Tibial artery (tissue), 4 donors: ENCODE measurements at regions not wholly inside any gene's neighbourhood (a gene's known extent, or its start where the extent isn't known, plus 50 kb on each side); places are given as distances from the start of the nearest gene placed in this dataset.
"Not testable (repeated sequence)": the region's sequence is repeated elsewhere in the genome, so short reads cannot be mapped to it uniquely, and the experiment has no call there.

Experiments
- DNase-seq, 2 donors: peaks; one replicate each; pipeline ENCODE4 v3.0.0-alpha.2; 2019
- H3K27ac ChIP-seq, 2 donors: fragments of 200-600 bp; sonication (generic) in 1 of 2; 1 replicate in 1 of 2; 2 replicates in 1 of 2; pipeline ENCODE4 v1.5.1; 2018 to 2019; ENCODE audit warnings: mild to moderate bottlenecking in 1 of 2
- H3K27me3 ChIP-seq, 2 donors: fragments of 200-600 bp; sonication (generic) in 1 of 2; one replicate each; pipeline versions ENCODE4 v1.5.1 to v1.6.0; 2016 to 2019
- H3K36me3 ChIP-seq, 3 donors: fragments of 200-600 bp; sonication (generic) in 2 of 3; one replicate each; pipeline ENCODE4 v1.5.1; 2016 to 2019; ENCODE audit warnings: mild to moderate bottlenecking in 2 of 3
- H3K4me1 ChIP-seq, 4 donors: fragments of 200-600 bp; sonication (generic) in 2 of 4; 1 replicate in 3 of 4; 2 replicates in 1 of 4; pipeline ENCODE4 v1.5.1; 2016 to 2019
- H3K4me3 ChIP-seq, 2 donors: fragments of 200-600 bp; sonication (generic) in 1 of 2; 1 replicate in 1 of 2; 2 replicates in 1 of 2; pipeline ENCODE4 v1.5.1; 2018 to 2019; ENCODE audit warnings: mild to moderate bottlenecking in 2 of 2
- H3K9me3 ChIP-seq, 3 donors: fragments of 200-600 bp; sonication (generic) in 1 of 3; one replicate each; pipeline ENCODE4 v1.5.1; 2016 to 2019
- CTCF ChIP-seq, 2 experiments: fragments of 200-600 bp in 1 of 2; fragments of 450-650 bp in 1 of 2; IDR thresholded peaks; one replicate each; pipeline ENCODE4 v1.5.1; 2017 to 2019; ENCODE audit warnings: antibody characterized with exemption in 2 of 2, mild to moderate bottlenecking in 1 of 2, moderate library complexity in 1 of 2
- intact Hi-C: fragments of 100-400 bp; cut with DNase I; formaldehyde crosslinking; loops from one replicate; pipeline ENCODE4 v1.15.0; 2023; ENCODE audit warnings: low total_unique reads

- Histone ChIP-seq H3K9me3 (no peaks in the 10 kb centered on the region), H3K27me3 (peaks cover 0 to 9% of the 10 kb centered on the region in 2 donors), H3K27ac (no peak overlapping the region), H3K4me3 (peak overlapping the region; percentile 29 to 35), H3K36me3 (no peaks in the 10 kb centered on the region), H3K4me1 (peaks cover 0 to 13% (median 9%) of the 10 kb centered on the region in 4 donors)
- no peak for TF ChIP-seq CTCF (IDR thresholded peaks at IDR 0.05)
- intact Hi-C loops, result no loop called here
- DNase-seq, result no peak
These were observed 217.9 kb downstream of the VAPA start for GRCh38 chr18:10131460-10132395.

- Histone ChIP-seq H3K9me3 (no peaks in the 10 kb centered on the region), H3K27me3 (peaks cover 0 to 9% of the 10 kb centered on the region in 2 donors), H3K27ac (no peak overlapping the region), H3K4me1 (peaks cover 0 to 13% (median 9%) of the 10 kb centered on the region in 4 donors), H3K4me3 (no peak overlapping the region), H3K36me3 (no peaks in the 10 kb centered on the region)
- TF ChIP-seq CTCF (IDR thresholded peaks at IDR 0.05), result no peak
- no peak for DNase-seq
- intact Hi-C loops, result no loop called here
These were observed 219.7 kb downstream of the VAPA start for GRCh38 chr18:10133516-10133915.

- no peak overlapping the region for H3K27ac ChIP-seq
- H3K4me1 ChIP-seq, result peaks cover 0 to 13% (median 9%) of the 10 kb centered on the region in 4 donors
- no peak for TF ChIP-seq CTCF (IDR thresholded peaks at IDR 0.05)
- no peak overlapping the region for H3K4me3 ChIP-seq
- no peaks in the 10 kb centered on the region for H3K9me3 ChIP-seq
- DNase-seq, result no peak
- intact Hi-C loops, result no loop called here
- peaks cover 0 to 9% of the 10 kb centered on the region in 2 donors for H3K27me3 ChIP-seq
- H3K36me3 ChIP-seq, result no peaks in the 10 kb centered on the region
These were observed 220.4 kb downstream of the VAPA start for GRCh38 chr18:10134204-10134603.

GRCh38 chr18:10134749-10135148 lies 220.9 kb downstream of the VAPA start:
- intact Hi-C loops, H3K27me3 ChIP-seq, H3K27ac ChIP-seq, H3K36me3 ChIP-seq, H3K9me3 ChIP-seq, H3K4me3 ChIP-seq, DNase-seq: not testable (repeated sequence)
- peaks cover 0 to 13% (median 9%) of the 10 kb centered on the region in 4 donors for H3K4me1 ChIP-seq

- no peak for DNase-seq
- Histone ChIP-seq H3K36me3 (no peaks in the 10 kb centered on the region), H3K4me1 (peaks cover 0 to 15% (median 10%) of the 10 kb centered on the region in 4 donors), H3K9me3 (no peaks in the 10 kb centered on the region), H3K27ac (no peak overlapping the region), H3K4me3 (no peak overlapping the region), H3K27me3 (peaks cover 0 to 9% of the 10 kb centered on the region in 2 donors)
- intact Hi-C loops, result no loop called here
- no peak for TF ChIP-seq CTCF (IDR thresholded peaks at IDR 0.05)
These were observed 221.6 kb downstream of the VAPA start for GRCh38 chr18:10135302-10135926.

- no peaks in the 10 kb centered on the region for H3K27me3 ChIP-seq
- intact Hi-C loops, result no loop called here
These were observed 224.9 kb downstream of the VAPA start for GRCh38 chr18:10138719-10139118.

More at GRCh38 chr18:10138719-10139118, 224.9 kb downstream of the VAPA start:
- DNase-seq, result no peak
- Histone ChIP-seq H3K36me3 (no peaks in the 10 kb centered on the region), H3K4me3 (no peak overlapping the region), H3K27ac (no peak overlapping the region), H3K9me3 (no peaks in the 10 kb centered on the region), H3K4me1 (peaks cover 0 to 34% (median 18%) of the 10 kb centered on the region in 4 donors)
- no peak for TF ChIP-seq CTCF (IDR thresholded peaks at IDR 0.05)
